ENCODE measurements at regions not wholly inside any gene's neighbourhood (a gene's known extent, or its start where the extent isn't known, plus 50 kb on each side); places are given as distances from the start of the nearest gene placed in this dataset.
"Not testable (repeated sequence)": the region's sequence is repeated elsewhere in the genome, so short reads cannot be mapped to it uniquely, and the experiment has no call there.

DNA sequence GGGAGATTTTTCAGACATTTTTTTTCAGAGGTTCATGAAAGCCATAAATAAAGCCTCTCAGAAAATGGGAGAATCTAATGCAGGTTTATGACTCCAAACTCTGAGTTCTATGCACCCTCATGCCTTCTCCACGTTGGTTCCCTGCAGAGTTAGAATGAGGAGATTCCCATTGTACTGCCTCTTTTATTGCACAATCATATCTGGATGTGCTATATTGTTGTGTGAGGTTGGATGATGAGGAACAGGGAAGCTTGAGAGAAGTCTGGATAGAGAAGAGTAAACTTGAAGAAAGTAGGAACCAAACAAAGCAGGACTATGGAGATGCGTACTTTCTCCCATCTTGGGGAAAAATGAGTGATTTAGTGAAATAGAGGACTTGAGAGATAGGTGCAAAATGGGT is 178.8 kb downstream of the PDCD6IP start:
- TF ChIP-seq, protein P1, sequence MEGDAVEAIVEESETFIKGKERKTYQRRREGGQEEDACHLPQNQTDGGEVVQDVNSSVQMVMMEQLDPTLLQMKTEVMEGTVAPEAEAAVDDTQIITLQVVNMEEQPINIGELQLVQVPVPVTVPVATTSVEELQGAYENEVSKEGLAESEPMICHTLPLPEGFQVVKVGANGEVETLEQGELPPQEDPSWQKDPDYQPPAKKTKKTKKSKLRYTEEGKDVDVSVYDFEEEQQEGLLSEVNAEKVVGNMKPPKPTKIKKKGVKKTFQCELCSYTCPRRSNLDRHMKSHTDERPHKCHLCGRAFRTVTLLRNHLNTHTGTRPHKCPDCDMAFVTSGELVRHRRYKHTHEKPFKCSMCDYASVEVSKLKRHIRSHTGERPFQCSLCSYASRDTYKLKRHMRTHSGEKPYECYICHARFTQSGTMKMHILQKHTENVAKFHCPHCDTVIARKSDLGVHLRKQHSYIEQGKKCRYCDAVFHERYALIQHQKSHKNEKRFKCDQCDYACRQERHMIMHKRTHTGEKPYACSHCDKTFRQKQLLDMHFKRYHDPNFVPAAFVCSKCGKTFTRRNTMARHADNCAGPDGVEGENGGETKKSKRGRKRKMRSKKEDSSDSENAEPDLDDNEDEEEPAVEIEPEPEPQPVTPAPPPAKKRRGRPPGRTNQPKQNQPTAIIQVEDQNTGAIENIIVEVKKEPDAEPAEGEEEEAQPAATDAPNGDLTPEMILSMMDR (IDR thresholded peaks at IDR 0.05): no peak
- H3K36me3 Mint-ChIP-seq (ENCODE audit: low read depth): peaks cover 5% of the 10 kb centered on the region
- DNase-seq (ENCODE audit: low spot score): no peak

DNA sequence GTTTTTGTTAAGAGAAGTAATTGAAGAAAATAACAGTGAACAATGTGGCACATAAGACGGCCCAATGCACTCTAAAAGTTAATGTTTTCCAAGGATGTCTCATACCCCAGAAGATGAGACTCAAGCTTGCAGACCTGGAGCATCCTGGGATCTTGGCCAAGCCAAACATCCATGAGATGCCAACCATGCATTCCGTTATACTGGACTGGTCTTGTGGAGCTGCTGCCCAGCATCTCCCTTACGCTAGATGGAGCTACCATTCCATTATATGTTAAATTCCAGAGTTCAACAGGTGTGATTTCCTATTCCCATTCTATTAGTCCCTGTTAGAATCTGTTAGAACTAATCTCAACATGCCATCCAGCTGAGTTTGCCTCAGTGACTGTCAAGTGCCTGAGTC is 181.8 kb downstream of the PDCD6IP start:
- Mint-ChIP-seq H3K4me3 (ENCODE audit: unreplicated experiment) (no peak overlapping the region), H3K9me3 (ENCODE audit: low read depth) (peaks cover 11% of the 10 kb centered on the region), H3K27ac (ENCODE audit: unreplicated experiment) (no peak overlapping the region), H3K4me1 (ENCODE audit: low read depth) (peaks cover 11% of the 10 kb centered on the region), H3K36me3 (ENCODE audit: low read depth) (peaks cover 12% of the 10 kb centered on the region), H3K27me3 (ENCODE audit: low read depth) (no peaks in the 10 kb centered on the region)
- TF ChIP-seq, protein P1 (IDR thresholded peaks at IDR 0.05): peak; percentile 99
- DNase-seq (ENCODE audit: low spot score): no peak

More for the DNA sequence above, 178.8 kb downstream of the PDCD6IP start:
- no peak overlapping the region for H3K27ac Mint-ChIP-seq (ENCODE audit: unreplicated experiment)
- peaks cover 6% of the 10 kb centered on the region for H3K9me3 Mint-ChIP-seq (ENCODE audit: low read depth)
- no peak overlapping the region for H3K4me3 Mint-ChIP-seq (ENCODE audit: unreplicated experiment)
- peaks cover 7% of the 10 kb centered on the region for H3K4me1 Mint-ChIP-seq (ENCODE audit: low read depth)
- H3K27me3 Mint-ChIP-seq (ENCODE audit: low read depth): no peaks in the 10 kb centered on the region

DNA sequence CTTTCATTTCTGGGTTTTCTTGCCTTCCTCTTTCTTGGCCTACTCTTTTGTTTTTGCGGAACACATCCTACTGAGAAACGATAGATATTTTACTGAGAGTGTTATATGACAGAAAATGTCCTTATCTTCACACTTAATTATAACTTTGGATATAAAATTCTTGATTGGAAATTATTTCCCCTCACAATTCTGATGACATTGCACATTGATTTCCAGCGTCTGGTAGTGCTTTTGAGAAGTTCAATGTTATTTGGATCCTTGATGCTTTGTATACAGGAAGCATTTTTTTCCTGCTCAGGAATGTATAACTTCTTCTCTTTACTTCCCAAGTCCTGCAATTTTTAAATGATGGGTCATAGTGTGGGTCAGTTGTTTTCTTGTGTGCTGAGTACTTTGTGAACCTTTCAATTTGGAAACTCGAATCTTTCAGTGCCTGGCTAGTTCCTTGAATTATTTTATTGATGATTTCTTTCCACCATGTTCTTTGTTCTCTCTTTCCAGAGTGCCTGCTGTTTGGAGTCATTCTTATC is 183.9 kb downstream of the PDCD6IP start:
- TF ChIP-seq, protein P1 (IDR thresholded peaks at IDR 0.05): no peak
- Mint-ChIP-seq H3K4me1 (ENCODE audit: low read depth) (peaks cover 11% of the 10 kb centered on the region), H3K9me3 (ENCODE audit: low read depth) (peaks cover 15% of the 10 kb centered on the region), H3K27me3 (ENCODE audit: low read depth) (no peaks in the 10 kb centered on the region), H3K4me3 (ENCODE audit: unreplicated experiment) (no peak overlapping the region), H3K36me3 (ENCODE audit: low read depth) (peaks cover 14% of the 10 kb centered on the region), H3K27ac (ENCODE audit: unreplicated experiment) (no peak overlapping the region)
- DNase-seq (ENCODE audit: low spot score): no peak

DNA sequence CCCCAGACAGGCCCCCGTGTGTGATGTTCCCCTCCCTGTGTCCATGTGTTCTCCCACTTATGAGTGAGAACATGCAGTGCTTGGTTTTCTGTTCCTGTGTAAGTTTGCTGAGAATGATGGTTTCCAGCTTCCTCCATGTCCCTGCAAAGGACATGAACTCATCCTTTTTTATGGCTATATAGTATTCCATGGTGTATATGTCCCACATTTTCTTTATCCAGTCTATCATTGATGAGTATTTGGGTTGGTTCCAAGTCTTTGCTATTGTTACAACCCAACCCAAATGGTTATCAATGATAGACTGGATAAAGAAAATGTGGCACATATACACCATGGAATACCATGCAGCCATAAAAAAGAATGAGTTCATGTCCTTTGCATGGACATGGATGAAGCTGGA is 184.5 kb downstream of the PDCD6IP start:
- not testable (repeated sequence) for DNase-seq (ENCODE audit: low spot score); H3K27ac Mint-ChIP-seq (ENCODE audit: unreplicated experiment); H3K27me3 Mint-ChIP-seq (ENCODE audit: low read depth); H3K4me3 Mint-ChIP-seq (ENCODE audit: unreplicated experiment)
- Mint-ChIP-seq H3K9me3 (ENCODE audit: low read depth) (peaks cover 19% of the 10 kb centered on the region), H3K4me1 (ENCODE audit: low read depth) (peaks cover 11% of the 10 kb centered on the region), H3K36me3 (ENCODE audit: low read depth) (peaks cover 17% of the 10 kb centered on the region)

DNA sequence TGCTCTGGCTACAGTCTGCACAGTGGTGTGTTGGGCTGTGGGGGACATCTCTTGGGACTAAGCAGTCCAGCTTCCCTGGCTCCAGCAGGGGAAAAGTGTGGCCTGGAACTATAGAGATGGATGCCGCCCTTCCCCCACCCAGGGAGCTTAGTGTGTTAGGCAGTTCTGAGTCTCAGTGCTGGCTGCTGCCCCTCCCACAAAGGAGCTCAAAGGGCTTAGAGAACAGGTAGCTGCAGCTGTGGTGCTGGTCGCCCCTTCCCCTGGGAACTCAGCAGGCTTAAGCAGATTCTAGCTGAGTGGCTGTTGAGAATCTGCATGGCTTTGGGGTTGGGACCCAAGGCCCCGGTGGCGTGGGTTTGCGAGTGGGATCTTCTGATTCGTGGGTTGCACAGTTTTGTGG is 190.8 kb downstream of the PDCD6IP start:
- TF ChIP-seq, protein P1 (IDR thresholded peaks at IDR 0.05): no peak
- Mint-ChIP-seq H3K27me3 (ENCODE audit: low read depth) (no peaks in the 10 kb centered on the region), H3K4me1 (ENCODE audit: low read depth) (peaks cover 8% of the 10 kb centered on the region), H3K9me3 (ENCODE audit: low read depth) (peaks cover 21% of the 10 kb centered on the region), H3K4me3 (ENCODE audit: unreplicated experiment) (no peak overlapping the region), H3K27ac (ENCODE audit: unreplicated experiment) (no peak overlapping the region), H3K36me3 (ENCODE audit: low read depth) (peaks cover 13% of the 10 kb centered on the region)
- DNase-seq (ENCODE audit: low spot score): no peak

DNA sequence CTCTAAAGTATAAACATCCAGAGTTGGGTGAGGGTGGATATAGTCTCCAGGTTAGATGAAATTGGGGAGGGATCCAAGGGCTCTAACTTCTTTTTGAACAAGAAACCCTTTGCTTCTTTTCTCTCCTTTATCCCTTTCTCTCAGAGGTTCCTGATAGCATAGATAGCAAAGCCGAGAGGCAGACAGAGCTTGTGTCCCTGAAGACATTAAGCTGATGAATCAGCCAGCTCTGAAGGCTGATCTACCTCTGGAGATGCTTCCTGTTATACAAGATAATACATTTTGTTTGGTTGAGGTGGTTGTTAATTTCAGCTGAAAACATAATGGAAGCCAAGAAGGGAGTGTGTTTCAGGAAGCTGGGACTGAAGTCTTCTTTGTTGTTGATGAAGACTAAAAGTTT is 193.2 kb downstream of the PDCD6IP start:
- Mint-ChIP-seq H3K36me3 (ENCODE audit: low read depth) (peaks cover 8% of the 10 kb centered on the region), H3K4me1 (ENCODE audit: low read depth) (peaks cover 8% of the 10 kb centered on the region), H3K9me3 (ENCODE audit: low read depth) (peaks cover 13% of the 10 kb centered on the region), H3K27me3 (ENCODE audit: low read depth) (no peaks in the 10 kb centered on the region), H3K27ac (ENCODE audit: unreplicated experiment) (no peak overlapping the region), H3K4me3 (ENCODE audit: unreplicated experiment) (no peak overlapping the region)
- TF ChIP-seq, protein P1 (IDR thresholded peaks at IDR 0.05): no peak
- DNase-seq (ENCODE audit: low spot score): no peak
